Upper lobe of left lung (tissue), 4 donors: ENCODE measurements at regions not wholly inside any gene's neighbourhood (a gene's known extent, or its start where the extent isn't known, plus 50 kb on each side); places are given as distances from the start of the nearest gene placed in this dataset.

ENCODE experiments used
- CTCF ChIP-seq, 6 experiments: fragments of 450-650 bp in 4 of 6; fragments of 200-600 bp in 2 of 6; sonication (generic) in 2 of 6; IDR thresholded peaks; one replicate each; pipeline ENCODE4 v1.5.1; 2016 to 2019; ENCODE audit warnings: antibody characterized with exemption in 6 of 6
- EP300 ChIP-seq, 4 donors: sonication (generic); formaldehyde crosslinking; IDR thresholded peaks; one replicate each; pipeline ENCODE4 v1.5.1; 2017; ENCODE audit warnings: antibody characterized with exemption in 4 of 4, control low read depth in 2 of 4
- POLR2A ChIP-seq, 4 donors: fragments of 450-650 bp; IDR thresholded peaks; one replicate each; pipeline ENCODE4 v1.5.1; 2016 to 2017; ENCODE audit warnings: antibody characterized with exemption in 4 of 4, mild to moderate bottlenecking in 2 of 4
- POLR2AphosphoS5 ChIP-seq, 2 donors: sonication (generic); formaldehyde crosslinking; IDR thresholded peaks; one replicate each; pipeline ENCODE4 v1.5.1; 2017; ENCODE audit warnings: antibody characterized with exemption in 2 of 2

GRCh38 chr11:96942855-96943254 is 553.0 kb downstream of the JRKL start:
- TF ChIP-seq POLR2A (IDR thresholded peaks at IDR 0.05) (no peak), CTCF (IDR thresholded peaks at IDR 0.05) (no peak), POLR2AphosphoS5 (IDR thresholded peaks at IDR 0.05) (no peak), EP300 (IDR thresholded peaks at IDR 0.05) (no peak)
